ENCODE measurements at regions not wholly inside any gene's neighbourhood (a gene's known extent, or its start where the extent isn't known, plus 50 kb on each side); places are given as distances from the start of the nearest gene placed in this dataset.
A peak's percentile ranks its signal among the peaks of the same experiment; 100 is the strongest.

DNA sequence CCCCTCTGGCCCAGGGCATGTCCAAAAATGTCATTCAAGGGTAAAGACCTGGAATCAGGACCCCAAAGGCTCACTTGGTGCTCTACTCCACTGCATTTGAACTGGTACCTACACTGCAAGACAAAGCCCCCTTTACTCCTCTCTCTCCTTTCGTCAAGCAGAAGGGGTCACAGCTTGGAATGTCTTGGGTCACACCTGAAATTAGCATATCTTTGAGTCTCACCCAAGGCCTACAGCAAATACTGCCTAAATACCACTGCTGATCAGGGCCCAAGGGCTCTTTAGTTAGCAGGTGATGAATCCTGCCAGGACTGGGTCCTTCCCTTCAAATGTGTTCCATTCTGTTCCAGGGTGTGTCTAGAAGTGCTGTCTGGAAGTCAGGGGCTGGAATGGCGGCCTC is 320.6 kb downstream of the SV2B start:
- no peak for DNase-seq (ENCODE audit: low spot score)
- Histone ChIP-seq H3K4me3 (no peak overlapping the region), H3K9me2 (ENCODE audit: insufficient read depth) (0 out of 2 replicates have a peak, but pooled peaks cover 12% of the 10 kb centered on the region), H3K27me3 (ENCODE audit: insufficient read depth) (no peaks in the 10 kb centered on the region), H2AFZ (0 out of 2 replicates have a peak overlapping the region, but pooled peaks have one; percentile 33), H3K4me2 (no peak overlapping the region), H3K27ac (ENCODE audit: low read depth) (no peak overlapping the region), H3K79me2 (replicated peaks; ENCODE audit: insufficient read depth) (no peaks in the 10 kb centered on the region), H3F3A (replicated peaks; ENCODE audit: low read depth) (no peaks in the 10 kb centered on the region), H3K36me3 (ENCODE audit: insufficient read depth) (no peaks in the 10 kb centered on the region), H4K20me1 (replicated peaks; ENCODE audit: insufficient read depth) (no peaks in the 10 kb centered on the region), H3K4me1 (ENCODE audit: insufficient read depth) (no peaks in the 10 kb centered on the region)
- H3K4me1 Mint-ChIP-seq = peaks cover 16% of the 10 kb centered on the region
- H3K36me3 Mint-ChIP-seq (ENCODE audit: low read depth) = no peaks in the 10 kb centered on the region
- H3K27me3 Mint-ChIP-seq (ENCODE audit: insufficient read depth, low read depth, poor library complexity) = no peaks in the 10 kb centered on the region
- H3K4me3 Mint-ChIP-seq = no peak overlapping the region
- no peaks in the 10 kb centered on the region for H3K9me3 Mint-ChIP-seq
- TF ChIP-seq ZNF114 (CRISPR knock-in tag; IDR thresholded peaks at IDR 0.05) (no peak), ZNF331 (CRISPR knock-in tag; IDR thresholded peaks at IDR 0.05; ENCODE audit: low read depth) (no peak), POLR2AphosphoS5 (IDR thresholded peaks at IDR 0.05; ENCODE audit: low read depth) (no peak), STAT1 (IDR thresholded peaks at IDR 0.05; ENCODE audit: unreplicated experiment) (no peak), CREB1 (CRISPR knock-in tag; IDR thresholded peaks at IDR 0.05; ENCODE audit: low read depth) (no peak), EZH2 (IDR thresholded peaks at IDR 0.05; ENCODE audit: low read depth, unreplicated experiment) (no peak), JUNB (IDR thresholded peaks at IDR 0.05; ENCODE audit: unreplicated experiment) (no peak), NANOG (IDR thresholded peaks at IDR 0.05; ENCODE audit: borderline replicate concordance) (no peak), ETS1 (IDR thresholded peaks at IDR 0.05) (no peak), ZNF462 (CRISPR knock-in tag; IDR thresholded peaks at IDR 0.05) (no peak), EZH2phosphoT487 (IDR thresholded peaks at IDR 0.05; ENCODE audit: unreplicated experiment) (no peak)
- TF ChIP-seq, protein P1, sequence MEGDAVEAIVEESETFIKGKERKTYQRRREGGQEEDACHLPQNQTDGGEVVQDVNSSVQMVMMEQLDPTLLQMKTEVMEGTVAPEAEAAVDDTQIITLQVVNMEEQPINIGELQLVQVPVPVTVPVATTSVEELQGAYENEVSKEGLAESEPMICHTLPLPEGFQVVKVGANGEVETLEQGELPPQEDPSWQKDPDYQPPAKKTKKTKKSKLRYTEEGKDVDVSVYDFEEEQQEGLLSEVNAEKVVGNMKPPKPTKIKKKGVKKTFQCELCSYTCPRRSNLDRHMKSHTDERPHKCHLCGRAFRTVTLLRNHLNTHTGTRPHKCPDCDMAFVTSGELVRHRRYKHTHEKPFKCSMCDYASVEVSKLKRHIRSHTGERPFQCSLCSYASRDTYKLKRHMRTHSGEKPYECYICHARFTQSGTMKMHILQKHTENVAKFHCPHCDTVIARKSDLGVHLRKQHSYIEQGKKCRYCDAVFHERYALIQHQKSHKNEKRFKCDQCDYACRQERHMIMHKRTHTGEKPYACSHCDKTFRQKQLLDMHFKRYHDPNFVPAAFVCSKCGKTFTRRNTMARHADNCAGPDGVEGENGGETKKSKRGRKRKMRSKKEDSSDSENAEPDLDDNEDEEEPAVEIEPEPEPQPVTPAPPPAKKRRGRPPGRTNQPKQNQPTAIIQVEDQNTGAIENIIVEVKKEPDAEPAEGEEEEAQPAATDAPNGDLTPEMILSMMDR (conservative IDR thresholded peaks at IDR 0.05; ENCODE audit: low read depth in 2 of 2) = no peak
- TF ChIP-seq, protein P2, sequence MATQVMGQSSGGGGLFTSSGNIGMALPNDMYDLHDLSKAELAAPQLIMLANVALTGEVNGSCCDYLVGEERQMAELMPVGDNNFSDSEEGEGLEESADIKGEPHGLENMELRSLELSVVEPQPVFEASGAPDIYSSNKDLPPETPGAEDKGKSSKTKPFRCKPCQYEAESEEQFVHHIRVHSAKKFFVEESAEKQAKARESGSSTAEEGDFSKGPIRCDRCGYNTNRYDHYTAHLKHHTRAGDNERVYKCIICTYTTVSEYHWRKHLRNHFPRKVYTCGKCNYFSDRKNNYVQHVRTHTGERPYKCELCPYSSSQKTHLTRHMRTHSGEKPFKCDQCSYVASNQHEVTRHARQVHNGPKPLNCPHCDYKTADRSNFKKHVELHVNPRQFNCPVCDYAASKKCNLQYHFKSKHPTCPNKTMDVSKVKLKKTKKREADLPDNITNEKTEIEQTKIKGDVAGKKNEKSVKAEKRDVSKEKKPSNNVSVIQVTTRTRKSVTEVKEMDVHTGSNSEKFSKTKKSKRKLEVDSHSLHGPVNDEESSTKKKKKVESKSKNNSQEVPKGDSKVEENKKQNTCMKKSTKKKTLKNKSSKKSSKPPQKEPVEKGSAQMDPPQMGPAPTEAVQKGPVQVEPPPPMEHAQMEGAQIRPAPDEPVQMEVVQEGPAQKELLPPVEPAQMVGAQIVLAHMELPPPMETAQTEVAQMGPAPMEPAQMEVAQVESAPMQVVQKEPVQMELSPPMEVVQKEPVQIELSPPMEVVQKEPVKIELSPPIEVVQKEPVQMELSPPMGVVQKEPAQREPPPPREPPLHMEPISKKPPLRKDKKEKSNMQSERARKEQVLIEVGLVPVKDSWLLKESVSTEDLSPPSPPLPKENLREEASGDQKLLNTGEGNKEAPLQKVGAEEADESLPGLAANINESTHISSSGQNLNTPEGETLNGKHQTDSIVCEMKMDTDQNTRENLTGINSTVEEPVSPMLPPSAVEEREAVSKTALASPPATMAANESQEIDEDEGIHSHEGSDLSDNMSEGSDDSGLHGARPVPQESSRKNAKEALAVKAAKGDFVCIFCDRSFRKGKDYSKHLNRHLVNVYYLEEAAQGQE (IDR thresholded peaks at IDR 0.05; ENCODE audit: unreplicated experiment) = no peak
- no peak overlapping the region for H3K27ac Mint-ChIP-seq
- ATAC-seq = peak; percentile 79
